Right lobe of liver (tissue), 6 donors: ENCODE measurements at regions not wholly inside any gene's neighbourhood (a gene's known extent, or its start where the extent isn't known, plus 50 kb on each side); places are given as distances from the start of the nearest gene placed in this dataset.

ENCODE experiments used
- ATAC-seq, 4 donors: fragments of 200-7000 bp; cut with Tn5 transposase; one replicate each; pipeline ENCODE4 v1.9.1; 2020; ENCODE audit warnings: mild to moderate bottlenecking in 4 of 4, moderate library complexity in 4 of 4
- DNase-seq, 3 donors: peaks; one replicate each; pipeline ENCODE4 v3.0.0-alpha.2; 2020
- H3K27ac ChIP-seq, 3 donors: fragments of 200-600 bp; one replicate each; pipeline ENCODE4 v1.8.0; 2022
- H3K27me3 ChIP-seq, 2 donors: fragments of 200-600 bp; one replicate each; pipeline ENCODE4 v1.8.0; 2022
- H3K36me3 ChIP-seq, 4 donors: fragments of 200-600 bp; sonication (generic) in 1 of 4; one replicate each; pipeline versions ENCODE4 v1.5.1 to v1.8.0; 2017 to 2022; ENCODE audit warnings: control low read depth in 1 of 4
- H3K4me1 ChIP-seq, 4 donors: fragments of 200-600 bp; sonication (generic) in 1 of 4; one replicate each; pipeline versions ENCODE4 v1.5.1 to v1.8.0; 2017 to 2022; ENCODE audit warnings: control low read depth in 1 of 4
- H3K4me3 ChIP-seq, 3 donors: fragments of 200-600 bp; one replicate each; pipeline ENCODE4 v1.8.0; 2022
- H3K9me3 ChIP-seq, 4 donors: fragments of 200-600 bp; sonication (generic) in 1 of 4; one replicate each; pipeline versions ENCODE4 v1.5.1 to v1.8.0; 2017 to 2022; ENCODE audit warnings: control low read depth in 1 of 4
- POLR2A ChIP-seq: fragments of 450-650 bp; IDR thresholded peaks from one replicate; pipeline ENCODE4 v1.6.1; 2017; ENCODE audit warnings: antibody characterized with exemption, mild to moderate bottlenecking
- WGBS: methylation state at CpG from one replicate; pipeline ENCODE4 v1.1.6; 2018; ENCODE audit warnings: low coverage, low lambda C conversion rate; ENCODE audit not compliant: insufficient coverage; ENCODE audit errors: missing lambda C conversion rate; 5-methylcytosine and 5-hydroxymethylcytosine counted together
- intact Hi-C, 2 donors: fragments of 100-400 bp; cut with DNase I; formaldehyde crosslinking; loops; one replicate each; pipeline versions ENCODE4 v1.11.2 to v1.14.1; 2022
- TF ChIP-seq, protein P1 (sequence below), 4 donors: fragments of 200-600 bp in 3 of 4; fragments of 450-650 bp in 1 of 4; IDR thresholded peaks; one replicate each; pipeline versions ENCODE4 v1.5.1 to v1.8.0; 2016 to 2022; ENCODE audit warnings: antibody characterized with exemption in 4 of 4, mild to moderate bottlenecking in 2 of 4
- donor health status: DM: no; HTN: yes; CAD: no.
- donor health status: DM: no; HTN: no; CAD: no.
- donor health status: DM: no; HTN: no; CAD: no.
- donor health status: DM: no; HTN: yes; CAD: no.
- donor health status: DM: no; HTN: yes; CAD: no.

DNA sequence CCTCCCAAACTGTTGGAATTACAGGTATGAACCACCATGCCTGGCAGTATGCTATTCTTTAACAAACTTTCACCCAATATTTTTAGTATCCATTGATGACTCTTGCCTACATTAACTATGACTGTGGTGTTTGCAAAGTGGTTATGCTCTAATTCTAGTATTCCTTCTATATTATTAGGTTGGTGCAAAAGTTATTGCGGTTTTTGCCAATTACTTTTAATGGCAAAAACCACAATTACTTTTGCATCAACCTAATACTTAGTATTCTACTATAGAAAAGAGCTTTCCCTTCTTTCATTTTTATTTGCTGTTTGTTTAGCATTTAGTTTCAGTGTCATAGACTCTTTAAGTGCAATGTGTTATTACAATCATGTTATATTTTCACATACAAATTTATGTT is 760.6 kb downstream of the NR2F2 start:
- DNase-seq: no peak
- intact Hi-C loops: no loop called here
- H3K4me1 ChIP-seq: no peaks in the 10 kb centered on the region
- H3K27me3 ChIP-seq: no peaks in the 10 kb centered on the region
- no peak for ATAC-seq
- TF ChIP-seq POLR2A: no peak
- no peaks in the 10 kb centered on the region for H3K36me3 ChIP-seq
- no peak overlapping the region for H3K27ac ChIP-seq
- no peaks in the 10 kb centered on the region for H3K9me3 ChIP-seq
- 71% methylated on average over 1 of the region's 1 CpG for WGBS
- H3K4me3 ChIP-seq: no peak overlapping the region

DNA sequence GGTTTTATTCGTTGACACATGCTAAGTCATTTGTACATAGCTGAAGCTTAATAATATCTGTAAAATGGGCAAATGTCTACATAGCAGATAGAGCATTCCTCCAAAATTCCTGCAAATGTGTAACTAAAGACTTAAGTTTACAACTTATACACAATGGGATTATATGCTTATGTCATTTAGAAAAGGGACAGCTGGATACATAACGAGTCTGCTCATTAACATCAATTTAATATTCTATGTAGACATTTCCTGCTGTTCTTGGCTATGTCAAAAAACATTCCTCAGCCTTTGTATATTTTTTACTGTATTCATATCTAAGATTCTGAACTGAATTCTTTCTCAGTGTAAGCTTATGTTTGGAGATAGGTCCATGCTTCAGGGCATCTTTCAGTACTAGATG is 762.2 kb downstream of the NR2F2 start:
- TF ChIP-seq, protein P1, sequence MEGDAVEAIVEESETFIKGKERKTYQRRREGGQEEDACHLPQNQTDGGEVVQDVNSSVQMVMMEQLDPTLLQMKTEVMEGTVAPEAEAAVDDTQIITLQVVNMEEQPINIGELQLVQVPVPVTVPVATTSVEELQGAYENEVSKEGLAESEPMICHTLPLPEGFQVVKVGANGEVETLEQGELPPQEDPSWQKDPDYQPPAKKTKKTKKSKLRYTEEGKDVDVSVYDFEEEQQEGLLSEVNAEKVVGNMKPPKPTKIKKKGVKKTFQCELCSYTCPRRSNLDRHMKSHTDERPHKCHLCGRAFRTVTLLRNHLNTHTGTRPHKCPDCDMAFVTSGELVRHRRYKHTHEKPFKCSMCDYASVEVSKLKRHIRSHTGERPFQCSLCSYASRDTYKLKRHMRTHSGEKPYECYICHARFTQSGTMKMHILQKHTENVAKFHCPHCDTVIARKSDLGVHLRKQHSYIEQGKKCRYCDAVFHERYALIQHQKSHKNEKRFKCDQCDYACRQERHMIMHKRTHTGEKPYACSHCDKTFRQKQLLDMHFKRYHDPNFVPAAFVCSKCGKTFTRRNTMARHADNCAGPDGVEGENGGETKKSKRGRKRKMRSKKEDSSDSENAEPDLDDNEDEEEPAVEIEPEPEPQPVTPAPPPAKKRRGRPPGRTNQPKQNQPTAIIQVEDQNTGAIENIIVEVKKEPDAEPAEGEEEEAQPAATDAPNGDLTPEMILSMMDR (IDR thresholded peaks at IDR 0.05): no peak
- no peak for TF ChIP-seq POLR2A
- H3K4me3 ChIP-seq: no peak overlapping the region
- no peaks in the 10 kb centered on the region for H3K9me3 ChIP-seq
- ATAC-seq (no peak), DNase-seq (no peak)
- no peak overlapping the region for H3K27ac ChIP-seq
- no peaks in the 10 kb centered on the region for H3K27me3 ChIP-seq
- no peaks in the 10 kb centered on the region for H3K36me3 ChIP-seq
- H3K4me1 ChIP-seq: no peaks in the 10 kb centered on the region
- 41% methylated on average over 2 of the region's 2 CpGs for WGBS
- intact Hi-C loops: no loop called here

- H3K36me3 ChIP-seq: no peaks in the 10 kb centered on the region
- H3K9me3 ChIP-seq: no peaks in the 10 kb centered on the region
- no peak overlapping the region for H3K4me3 ChIP-seq
- intact Hi-C loops: no loop called here
- ATAC-seq (no peak), DNase-seq (no peak)
- 36% methylated on average over 2 of the region's 2 CpGs for WGBS
- H3K27me3 ChIP-seq: no peaks in the 10 kb centered on the region
- TF ChIP-seq, protein P1 (IDR thresholded peaks at IDR 0.05): no peak
- TF ChIP-seq POLR2A: no peak
- H3K4me1 ChIP-seq: no peaks in the 10 kb centered on the region
- H3K27ac ChIP-seq: no peak overlapping the region
These were observed 765.9 kb downstream of the NR2F2 start for GRCh38 chr15:97096303-97096835.

GRCh38 chr15:97099040-97099439 is 768.5 kb downstream of the NR2F2 start:
- Histone ChIP-seq H3K27ac (no peak overlapping the region), H3K9me3 (no peaks in the 10 kb centered on the region), H3K27me3 (no peaks in the 10 kb centered on the region), H3K4me3 (no peak overlapping the region), H3K4me1 (no peaks in the 10 kb centered on the region), H3K36me3 (no peaks in the 10 kb centered on the region)
- WGBS: no CpG with 5 or more reads among the region's 1 CpG
- intact Hi-C loops: no loop called here
- TF ChIP-seq POLR2A: no peak
- TF ChIP-seq, protein P1 (IDR thresholded peaks at IDR 0.05): no peak
- DNase-seq: no peak
- ATAC-seq: no peak

GRCh38 chr15:97101572-97101971 is 771.1 kb downstream of the NR2F2 start:
- Histone ChIP-seq H3K27me3 (no peaks in the 10 kb centered on the region), H3K36me3 (no peaks in the 10 kb centered on the region), H3K27ac (no peak overlapping the region), H3K4me1 (no peaks in the 10 kb centered on the region), H3K4me3 (no peak overlapping the region), H3K9me3 (no peaks in the 10 kb centered on the region)
- DNase-seq (no peak), ATAC-seq (no peak)
- intact Hi-C loops: no loop called here
- no peak for TF ChIP-seq POLR2A
- TF ChIP-seq, protein P1 (IDR thresholded peaks at IDR 0.05): no peak
